H9 (cell line): ENCODE measurements at regions not wholly inside any gene's neighbourhood (a gene's known extent, or its start where the extent isn't known, plus 50 kb on each side); places are given as distances from the start of the nearest gene placed in this dataset.

Source experiments
- DNase-seq: peaks from one replicate; pipeline ENCODE4 v3.0.0-alpha.2; 2017
- H2AFZ ChIP-seq: one replicate; pipeline ENCODE4 v1.6.1; 2013; ENCODE audit warnings: mild to moderate bottlenecking, low read length, control low read depth, moderate library complexity
- H2AK5ac ChIP-seq: 2 replicates; pipeline ENCODE4 v1.6.1; 2013; ENCODE audit warnings: low read length, control low read depth, mixed read lengths; ENCODE audit not compliant: insufficient read length
- H2BK120ac ChIP-seq: one replicate; pipeline ENCODE4 v1.6.1; 2013; ENCODE audit warnings: low read depth, mild to moderate bottlenecking, low read length, control low read depth, inconsistent platforms; ENCODE audit not compliant: poor library complexity, severe bottlenecking
- H2BK12ac ChIP-seq: 2 replicates; pipeline ENCODE4 v1.6.1; 2013; ENCODE audit warnings: low read length, control low read depth, mixed read lengths, low read depth; ENCODE audit not compliant: insufficient read length
- H2BK15ac ChIP-seq: 2 replicates; pipeline ENCODE4 v1.6.1; 2013; ENCODE audit warnings: low read depth, low read length, control low read depth
- H2BK20ac ChIP-seq: one replicate; pipeline ENCODE4 v1.6.1; 2013; ENCODE audit warnings: low read depth, mild to moderate bottlenecking, low read length, control low read depth, inconsistent platforms; ENCODE audit not compliant: poor library complexity, severe bottlenecking
- H2BK5ac ChIP-seq: 2 replicates; pipeline ENCODE4 v1.6.1; 2013; ENCODE audit warnings: low read length, control low read depth, mixed read lengths; ENCODE audit not compliant: insufficient read length
- H3K14ac ChIP-seq: 2 replicates; pipeline ENCODE4 v1.6.1; 2013; ENCODE audit warnings: low read length, control low read depth; ENCODE audit not compliant: insufficient read depth
- H3K18ac ChIP-seq: 2 replicates; pipeline ENCODE4 v1.6.1; 2013; ENCODE audit warnings: low read depth, mild to moderate bottlenecking, mixed read lengths, low read length, control low read depth; ENCODE audit not compliant: insufficient read length
- H3K23ac ChIP-seq: 2 replicates; pipeline ENCODE4 v1.6.1; 2013; ENCODE audit warnings: low read length, control low read depth, mixed read lengths, low read depth; ENCODE audit not compliant: insufficient read length
- H3K23me2 ChIP-seq: 2 replicates; pipeline ENCODE4 v1.6.1; 2013; ENCODE audit warnings: low read depth, mild to moderate bottlenecking, mixed read lengths, low read length, control low read depth; ENCODE audit not compliant: insufficient read length, poor library complexity, severe bottlenecking
- H3K27ac ChIP-seq: 2 replicates; pipeline ENCODE4 v1.5.1; 2013; ENCODE audit warnings: low read length, control low read depth, mixed read lengths, low read depth; ENCODE audit not compliant: insufficient read length
- H3K27me3 ChIP-seq: 2 replicates; pipeline ENCODE4 v1.6.1; 2013; ENCODE audit warnings: low read length, control low read depth, inconsistent platforms; ENCODE audit not compliant: insufficient read depth
- H3K4ac ChIP-seq: 2 replicates; pipeline ENCODE4 v1.6.1; 2013; ENCODE audit warnings: low read depth, mild to moderate bottlenecking, control low read depth, inconsistent platforms, low read length, moderate library complexity
- H3K4me1 ChIP-seq: 2 replicates; pipeline ENCODE4 v1.6.1; 2013; ENCODE audit warnings: low read length, control low read depth, inconsistent platforms; ENCODE audit not compliant: insufficient read depth
- H3K4me2 ChIP-seq: 2 replicates; pipeline ENCODE4 v1.6.1; 2013; ENCODE audit warnings: low read length, control low read depth, mixed read lengths; ENCODE audit not compliant: insufficient read length, insufficient read depth
- H3K56ac ChIP-seq: 2 replicates; pipeline ENCODE4 v1.6.1; 2013; ENCODE audit warnings: low read depth, mild to moderate bottlenecking, mixed read lengths, low read length, control low read depth; ENCODE audit not compliant: insufficient read length
- H3K79me1 ChIP-seq: 2 replicates; pipeline ENCODE4 v1.6.1; 2013; ENCODE audit warnings: low read depth, mild to moderate bottlenecking, moderate library complexity, low read length, control low read depth, inconsistent platforms; ENCODE audit not compliant: insufficient read depth, poor library complexity, severe bottlenecking
- H3K79me2 ChIP-seq: 2 replicates; pipeline ENCODE4 v1.6.1; 2013; ENCODE audit warnings: low read length, control low read depth, inconsistent platforms; ENCODE audit not compliant: insufficient read depth
- H3K9ac ChIP-seq: 2 replicates; pipeline ENCODE4 v1.6.1; 2013; ENCODE audit warnings: low read length, control low read depth, mixed read lengths; ENCODE audit not compliant: insufficient read length; ENCODE audit errors: extremely low read depth
- H3K9me3 ChIP-seq: one replicate; pipeline ENCODE4 v1.6.1; 2013; ENCODE audit warnings: low read depth, low read length, inconsistent platforms; ENCODE audit not compliant: control insufficient read depth
- H3T11ph ChIP-seq: one replicate; pipeline ENCODE4 v1.6.1; 2013; ENCODE audit warnings: mild to moderate bottlenecking, low read length, control low read depth, inconsistent platforms
- H4K20me1 ChIP-seq: one replicate; pipeline ENCODE4 v1.6.1; 2013; ENCODE audit not compliant: control insufficient read depth, insufficient read length, insufficient read depth
- H4K5ac ChIP-seq: 2 replicates; pipeline ENCODE4 v1.6.1; 2013; ENCODE audit warnings: low read depth, mild to moderate bottlenecking, mixed read lengths, low read length, control low read depth; ENCODE audit not compliant: insufficient read length
- H4K8ac ChIP-seq: replicated peaks from 2 replicates; pipeline ENCODE4 v1.6.1; 2013; ENCODE audit warnings: low read length, control low read depth, mixed read lengths, low read depth; ENCODE audit not compliant: insufficient read length
- H4K91ac ChIP-seq: 2 replicates; pipeline ENCODE4 v1.6.1; 2013; ENCODE audit warnings: low read depth, mild to moderate bottlenecking, moderate library complexity, mixed read lengths, low read length, control low read depth; ENCODE audit not compliant: insufficient read length
- H3K27ac Mint-ChIP-seq, 3 experiments: 2 replicates in 2 of 3; 3 replicates in 1 of 3; pipeline ENCODE4 v1.8.0; 2020 to 2021; ENCODE audit warnings: mixed read lengths in 3 of 3, mild to moderate bottlenecking in 1 of 3, moderate library complexity in 1 of 3
- H3K27me3 Mint-ChIP-seq: 2 replicates; pipeline ENCODE4 v1.8.0; 2021; ENCODE audit warnings: low read depth, mild to moderate bottlenecking, moderate library complexity, mixed read lengths
- H3K36me3 Mint-ChIP-seq, 3 experiments: 2 replicates in 2 of 3; 3 replicates in 1 of 3; pipeline ENCODE4 v1.8.0; 2020 to 2021; ENCODE audit warnings: low read depth in 3 of 3, mixed read lengths in 3 of 3; ENCODE audit not compliant: insufficient read depth in 1 of 3
- H3K4me1 Mint-ChIP-seq, 2 experiments: 2 replicates each; pipeline ENCODE4 v1.8.0; 2020; ENCODE audit warnings: mixed read lengths in 2 of 2
- H3K4me3 Mint-ChIP-seq, 2 experiments: 2 replicates in 1 of 2; 3 replicates in 1 of 2; pipeline ENCODE4 v1.8.0; 2020 to 2021; ENCODE audit warnings: mild to moderate bottlenecking in 2 of 2, mixed read lengths in 2 of 2, moderate library complexity in 1 of 2
- H3K9me3 Mint-ChIP-seq, 2 experiments: 2 replicates in 1 of 2; 3 replicates in 1 of 2; pipeline ENCODE4 v1.8.0; 2020; ENCODE audit warnings: mild to moderate bottlenecking in 2 of 2, mixed read lengths in 2 of 2, moderate library complexity in 1 of 2
- CTCF ChIP-seq: fragments of 200-600 bp; sonication (generic); conservative IDR thresholded peaks from 3 replicates; pipeline ENCODE4 v1.8.0; 2021; ENCODE audit warnings: antibody characterized with exemption, mild to moderate bottlenecking
- WGBS: extraction: QIAGEN DNeasy Blood & Tissue Kit; methylation state at CpG from one replicate; pipeline ENCODE4 v1.1.7; 2013; ENCODE audit warnings: missing lambda C conversion rate, low lambda C conversion rate, mixed read lengths; ENCODE audit not compliant: insufficient read length; ENCODE audit errors: extremely low coverage; 5-methylcytosine and 5-hydroxymethylcytosine counted together

- H4K91ac ChIP-seq = no peak overlapping the region
- Mint-ChIP-seq H3K36me3 (peaks cover 8 to 25% (median 16%) of the 10 kb centered on the region in 3 experiments), H3K27ac (no peak overlapping the region), H3K4me1 (no peaks in the 10 kb centered on the region), H3K27me3 (no peaks in the 10 kb centered on the region), H3K9me3 (peaks cover 23 to 26% of the 10 kb centered on the region in 2 experiments), H3K4me3 (no peak overlapping the region; a peak in 1 of 5 replicates)
- H3K4me1 ChIP-seq = no peaks in the 10 kb centered on the region
- H2BK5ac ChIP-seq = no peak overlapping the region
- no peak overlapping the region for H2BK120ac ChIP-seq
- H2BK15ac ChIP-seq = no peak overlapping the region
- H3K4me2 ChIP-seq = no peak overlapping the region
- no peak overlapping the region for H2BK20ac ChIP-seq
- no peak overlapping the region for H4K8ac ChIP-seq
- H3K9ac ChIP-seq = no peak overlapping the region
- H3K27me3 ChIP-seq = no peaks in the 10 kb centered on the region
- H3K79me2 ChIP-seq = no peaks in the 10 kb centered on the region
- no peak for TF ChIP-seq CTCF
- H3K23me2 ChIP-seq = no peaks in the 10 kb centered on the region
- H3K56ac ChIP-seq = no peak overlapping the region
- no peak overlapping the region for H4K5ac ChIP-seq
- H3K18ac ChIP-seq = no peak overlapping the region
- H2AK5ac ChIP-seq = no peak overlapping the region
- no peak overlapping the region for H3K23ac ChIP-seq
- no peaks in the 10 kb centered on the region for H3K9me3 ChIP-seq
- no peaks in the 10 kb centered on the region for H4K20me1 ChIP-seq
- WGBS = no CpG with 5 or more reads among the region's 1 CpG
- H2BK12ac ChIP-seq = no peak overlapping the region
- H3K14ac ChIP-seq = no peak overlapping the region
- H3K79me1 ChIP-seq = no peaks in the 10 kb centered on the region
- no peak for DNase-seq
- no peak overlapping the region for H3K27ac ChIP-seq
- no peak overlapping the region for H3T11ph ChIP-seq
- H2AFZ ChIP-seq = no peak overlapping the region
- no peak overlapping the region for H3K4ac ChIP-seq
These were observed 174.3 kb upstream of the ANXA10 start for GRCh38 chr4:167918077-167918476.
